OCI-LY7 (cell line): ENCODE measurements at regions not wholly inside any gene's neighbourhood (a gene's known extent, or its start where the extent isn't known, plus 50 kb on each side); places are given as distances from the start of the nearest gene placed in this dataset.

Experiments used
- BruUV-seq: library from RNA; stranded (reverse); fragments of 400-500 nt; replicated peaks from 2 replicates; lab custom pipeline; 2021; lab: Mats Ljungman, UMichigan
- CTCF ChIA-PET: fragments of 300-600 bp; sonication (Branson Sonifier 250); formaldehyde crosslinking; loops from one replicate; lab custom pipeline; 2022; ENCODE audit warnings: antibody characterized with exemption; ENCODE audit not compliant: unreplicated experiment; lab: Charles Lee
- POLR2A ChIA-PET: fragments of 300-600 bp; sonication (Branson Sonifier 250); formaldehyde crosslinking; loops from one replicate; lab custom pipeline; 2022; ENCODE audit warnings: antibody characterized with exemption; lab: Charles Lee
- DNase-seq: peaks from one replicate; pipeline ENCODE4 v3.0.0-alpha.2; 2015; ENCODE audit warnings: low spot score
- H2AFZ ChIP-seq: fragments of 200-600 bp; sonication (generic), shearing (Covaris generic); 2 replicates; pipeline ENCODE4 v1.6.1; 2014; ENCODE audit warnings: mild to moderate bottlenecking, antibody characterized with exemption, low read length, moderate library complexity
- H3K27ac ChIP-seq: fragments of 200-600 bp; sonication (generic); 2 replicates; pipeline ENCODE4 v1.5.1; 2014; ENCODE audit warnings: mixed run types, low read depth, mild to moderate bottlenecking, moderate library complexity, low read length, inconsistent platforms; ENCODE audit not compliant: poor library complexity, severe bottlenecking
- H3K36me3 ChIP-seq: fragments of 200-600 bp; sonication (generic); 2 replicates; pipeline ENCODE4 v1.6.1; 2014; ENCODE audit warnings: mild to moderate bottlenecking, antibody characterized with exemption, low read length, moderate library complexity, mixed read lengths; ENCODE audit not compliant: insufficient read depth
- H3K4me1 ChIP-seq: fragments of 200-600 bp; sonication (generic); 2 replicates; pipeline ENCODE4 v1.5.1; 2014; ENCODE audit warnings: mild to moderate bottlenecking, low read length; ENCODE audit not compliant: insufficient read depth, poor library complexity, severe bottlenecking
- H3K4me2 ChIP-seq: fragments of 200-600 bp; sonication (generic); 2 replicates; pipeline ENCODE4 v1.6.1; 2014; ENCODE audit warnings: mild to moderate bottlenecking, low read length
- H3K4me3 ChIP-seq: fragments of 200-600 bp; sonication (generic); 2 replicates; pipeline ENCODE4 v1.5.1; 2014; ENCODE audit warnings: mild to moderate bottlenecking, low read depth, low read length; ENCODE audit not compliant: poor library complexity, severe bottlenecking
- H3K79me2 ChIP-seq: fragments of 200-600 bp; sonication (generic); 2 replicates; pipeline ENCODE4 v1.6.1; 2016; ENCODE audit warnings: low read depth, mild to moderate bottlenecking, low read length, moderate library complexity, mixed read lengths; ENCODE audit not compliant: insufficient read depth
- H3K9me2 ChIP-seq: fragments of 200-600 bp; sonication (generic); 2 replicates; pipeline ENCODE4 v1.6.1; 2016; ENCODE audit warnings: mild to moderate bottlenecking, low read length, mixed read lengths; ENCODE audit not compliant: insufficient read depth
- H3K9me3 ChIP-seq: fragments of 200-600 bp; sonication (generic); 2 replicates; pipeline ENCODE4 v1.6.1; 2014; ENCODE audit warnings: mild to moderate bottlenecking, mixed run types, low read length, mixed read lengths
- H4K20me1 ChIP-seq: fragments of 200-600 bp; sonication (generic); 2 replicates; pipeline ENCODE4 v1.6.1; 2014; ENCODE audit warnings: mild to moderate bottlenecking, antibody characterized with exemption, low read length, moderate library complexity, mixed read lengths; ENCODE audit not compliant: insufficient read depth
- CTCF ChIP-seq: fragments of 200-600 bp; sonication (generic); conservative IDR thresholded peaks from 2 replicates; pipeline ENCODE4 v1.5.1; 2014; ENCODE audit warnings: mild to moderate bottlenecking, antibody characterized with exemption, low read length, moderate library complexity, mixed read lengths
- EZH2phosphoT487 ChIP-seq: fragments of 200-600 bp; sonication (generic); IDR thresholded peaks from 2 replicates; pipeline ENCODE4 v1.6.1; 2018; ENCODE audit warnings: low read depth, borderline replicate concordance, mild to moderate bottlenecking, mixed run types, antibody characterized with exemption, low read length, moderate library complexity, mixed read lengths
- intact Hi-C: fragments of 100-400 bp; cut with micrococcal nuclease; formaldehyde crosslinking; loops from one replicate; pipeline ENCODE4 v1.10.0; 2022; ENCODE audit not compliant: unreplicated experiment

DNA sequence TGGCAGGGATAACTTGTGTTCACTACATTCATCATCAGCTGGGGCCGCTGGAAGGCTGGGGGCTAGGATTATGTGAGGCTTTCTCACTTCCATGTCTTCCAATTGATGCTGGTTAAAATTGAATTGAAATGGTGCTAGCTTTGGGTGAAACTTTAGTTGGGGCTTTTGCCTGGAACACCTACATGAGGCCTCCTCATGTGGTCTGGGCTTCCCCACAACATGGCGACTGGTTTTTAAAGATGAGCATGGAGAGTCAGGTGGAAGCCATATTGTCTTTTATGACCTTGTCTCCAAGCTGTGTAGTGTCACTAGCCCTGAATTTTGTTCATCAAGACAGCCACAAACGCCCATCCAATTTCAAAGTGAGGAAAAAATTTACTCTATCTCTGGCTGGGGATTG is 1033.9 kb downstream of the TYW1 start:
- Histone ChIP-seq H3K4me3 (no peak overlapping the region), H2AFZ (no peak overlapping the region), H4K20me1 (no peaks in the 10 kb centered on the region), H3K4me2 (no peak overlapping the region), H3K9me3 (no peaks in the 10 kb centered on the region), H3K27ac (no peak overlapping the region), H3K79me2 (no peaks in the 10 kb centered on the region), H3K9me2 (no peaks in the 10 kb centered on the region), H3K4me1 (no peaks in the 10 kb centered on the region), H3K36me3 (no peaks in the 10 kb centered on the region)
- no peak for DNase-seq
- intact Hi-C loops: no loop called here
- POLR2A ChIA-PET: no interaction called here
- BruUV-seq: no TSS peak
- TF ChIP-seq EZH2phosphoT487 (no peak), CTCF (no peak)
- CTCF ChIA-PET: no interaction called here

GRCh38 chr7:68031180-68031943 is 1034.7 kb downstream of the TYW1 start:
- H3K4me3 ChIP-seq: no peak overlapping the region
- no peak overlapping the region for H3K27ac ChIP-seq
- no peaks in the 10 kb centered on the region for H3K79me2 ChIP-seq
- ChIA-PET CTCF (no interaction called here), POLR2A (no interaction called here)
- H3K9me2 ChIP-seq: no peaks in the 10 kb centered on the region
- no TSS peak for BruUV-seq
- intact Hi-C loops: no loop called here
- no peak overlapping the region for H2AFZ ChIP-seq
- H3K4me2 ChIP-seq: no peak overlapping the region
- H3K36me3 ChIP-seq: no peaks in the 10 kb centered on the region
- TF ChIP-seq CTCF: no peak
- no peak for TF ChIP-seq EZH2phosphoT487
- no peaks in the 10 kb centered on the region for H4K20me1 ChIP-seq
- H3K4me1 ChIP-seq: no peaks in the 10 kb centered on the region
- DNase-seq: no peak
- H3K9me3 ChIP-seq: no peaks in the 10 kb centered on the region

DNA sequence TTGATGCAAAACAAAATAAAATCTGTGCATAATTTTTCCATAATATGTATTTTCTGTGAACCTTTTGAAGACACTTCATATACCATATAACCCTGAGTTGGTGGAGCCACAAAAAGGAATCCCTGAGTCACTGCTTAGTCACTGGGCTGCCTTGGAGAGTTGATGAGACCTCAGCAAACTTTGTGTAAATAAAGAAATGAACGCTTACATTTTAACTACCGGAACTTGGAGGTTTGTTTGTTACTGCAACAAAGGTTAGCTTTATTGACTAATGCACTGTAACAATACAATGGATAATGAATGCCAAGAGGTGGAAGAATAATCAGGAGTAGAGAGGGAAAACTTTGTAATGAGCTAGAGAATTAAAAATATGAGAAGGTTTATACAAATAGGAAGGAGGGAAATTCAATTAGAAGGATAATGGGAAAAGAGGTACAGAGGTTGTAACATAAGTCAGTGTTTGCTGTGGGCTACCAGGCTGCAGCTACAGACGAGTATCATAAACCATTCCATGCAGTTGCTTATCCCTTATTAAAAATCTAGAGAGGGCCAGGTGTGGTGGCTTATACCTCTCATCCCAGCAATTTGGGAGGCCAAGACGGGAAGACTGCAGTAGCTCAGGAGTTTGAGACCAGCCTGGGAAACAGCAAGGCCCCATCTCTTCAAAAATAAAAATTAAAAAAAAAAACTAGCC is 1042.1 kb downstream of the TYW1 start:
- no TSS peak for BruUV-seq
- Histone ChIP-seq H2AFZ (no peak overlapping the region), H3K4me1 (no peaks in the 10 kb centered on the region), H3K9me2 (no peaks in the 10 kb centered on the region), H3K36me3 (no peaks in the 10 kb centered on the region), H3K27ac (no peak overlapping the region), H3K79me2 (no peaks in the 10 kb centered on the region), H4K20me1 (no peaks in the 10 kb centered on the region), H3K9me3 (no peaks in the 10 kb centered on the region), H3K4me2 (no peak overlapping the region), H3K4me3 (no peak overlapping the region)
- DNase-seq: no peak
- ChIA-PET POLR2A (no interaction called here), CTCF (no interaction called here)
- TF ChIP-seq EZH2phosphoT487 (no peak), CTCF (no peak)
- intact Hi-C loops: no loop called here
